Fibroblast of lung (primary cell): ENCODE measurements at regions not wholly inside any gene's neighbourhood (a gene's known extent, or its start where the extent isn't known, plus 50 kb on each side); places are given as distances from the start of the nearest gene placed in this dataset.

Source experiments
- DNase-seq, 2 donors: peaks; one replicate each; pipeline versions ENCODE4 v3.0.0 to v3.0.0-alpha.2; 2010; ENCODE audit warnings: low read depth in 2 of 2
- H2AFZ ChIP-seq: 2 replicates; pipeline ENCODE4 v1.5.1; 2012; ENCODE audit warnings: low read length, control low read depth, inconsistent platforms
- H3K27ac ChIP-seq: 2 replicates; pipeline ENCODE4 v1.5.1; 2011; ENCODE audit warnings: low read length, control low read depth; ENCODE audit not compliant: insufficient read depth
- H3K27me3 ChIP-seq: 2 replicates; pipeline ENCODE4 v1.5.1; 2011; ENCODE audit warnings: mild to moderate bottlenecking, low read length; ENCODE audit not compliant: control insufficient read depth, insufficient read depth
- H3K36me3 ChIP-seq: 2 replicates; pipeline ENCODE4 v1.5.1; 2011; ENCODE audit warnings: low read length; ENCODE audit not compliant: control insufficient read depth, insufficient read depth
- H3K4me1 ChIP-seq: 2 replicates; pipeline ENCODE4 v1.5.1; 2011; ENCODE audit warnings: low read length; ENCODE audit not compliant: control insufficient read depth, insufficient read depth; ENCODE audit errors: extremely low read depth
- H3K4me2 ChIP-seq: 2 replicates; pipeline ENCODE4 v1.5.1; 2011; ENCODE audit warnings: low read length, control low read depth; ENCODE audit not compliant: insufficient read depth; ENCODE audit errors: extremely low read depth
- H3K4me3 ChIP-seq, 4 experiments: fragments of 200-600 bp in 1 of 4; sonication (generic) in 1 of 4; replicated peaks in 1 of 4; 2 replicates each; pipeline ENCODE4 v1.5.1; 2011 to 2016; ENCODE audit warnings: low read length in 4 of 4, low read depth in 3 of 4, mild to moderate bottlenecking in 3 of 4, control low read depth in 2 of 4, inconsistent platforms in 1 of 4, mixed read lengths in 1 of 4; ENCODE audit not compliant: insufficient read depth in 1 of 4; ENCODE audit errors: control extremely low read depth in 1 of 4
- H3K79me2 ChIP-seq: 2 replicates; pipeline ENCODE4 v1.5.1; 2012; ENCODE audit warnings: mild to moderate bottlenecking, low read length, inconsistent platforms; ENCODE audit not compliant: control insufficient read depth, insufficient read depth
- H3K9ac ChIP-seq: 2 replicates; pipeline ENCODE4 v1.5.1; 2011; ENCODE audit warnings: mild to moderate bottlenecking, low read length, control low read depth; ENCODE audit not compliant: insufficient read depth
- H3K9me3 ChIP-seq: 2 replicates; pipeline ENCODE4 v1.5.1; 2012; ENCODE audit warnings: low read depth, low read length; ENCODE audit not compliant: control insufficient read depth, insufficient read depth
- H4K20me1 ChIP-seq: 2 replicates; pipeline ENCODE4 v1.5.1; 2011; ENCODE audit warnings: low read length; ENCODE audit not compliant: control insufficient read depth, insufficient read depth; ENCODE audit errors: extremely low read depth
- CTCF ChIP-seq, 2 donors: IDR thresholded peaks in 1 of 2; conservative IDR thresholded peaks in 1 of 2; 1 replicate in 1 of 2; 2 replicates in 1 of 2; pipeline ENCODE4 v1.5.1; 2011 to 2012; ENCODE audit warnings: low read length in 2 of 2, control low read depth in 1 of 2, inconsistent platforms in 1 of 2, low read depth in 1 of 2, mild to moderate bottlenecking in 1 of 2
- EZH2 ChIP-seq: IDR thresholded peaks from 2 replicates; pipeline ENCODE4 v1.5.1; 2012; ENCODE audit warnings: low read length, control low read depth, mild to moderate bottlenecking; ENCODE audit errors: missing control alignments

GRCh38 chr13:70206671-70207070 is 98.4 kb upstream of the KLHL1 start:
- TF ChIP-seq EZH2 = no peak
- TF ChIP-seq CTCF (conservative IDR thresholded peaks at IDR 0.05 in 1 of 2, IDR thresholded peaks at IDR 0.05 in 1 of 2; ENCODE audit: low read depth in 1 of 2, low read length in 2 of 2) = no peak
- no peaks in the 10 kb centered on the region for H3K4me1 ChIP-seq
- no peak overlapping the region for H3K4me3 ChIP-seq
- no peaks in the 10 kb centered on the region for H3K79me2 ChIP-seq
- no peak overlapping the region for H3K27ac ChIP-seq
- H3K27me3 ChIP-seq = no peaks in the 10 kb centered on the region
- no peak overlapping the region for H2AFZ ChIP-seq
- H3K9ac ChIP-seq = no peak overlapping the region
- H3K4me2 ChIP-seq = no peak overlapping the region
- no peaks in the 10 kb centered on the region for H4K20me1 ChIP-seq
- no peaks in the 10 kb centered on the region for H3K36me3 ChIP-seq
- H3K9me3 ChIP-seq = no peaks in the 10 kb centered on the region
- no peak for DNase-seq

GRCh38 chr13:70203661-70204229 is 95.5 kb upstream of the KLHL1 start:
- no peaks in the 10 kb centered on the region for H3K4me1 ChIP-seq
- no peak overlapping the region for H3K4me3 ChIP-seq
- no peaks in the 10 kb centered on the region for H3K27me3 ChIP-seq
- TF ChIP-seq CTCF (conservative IDR thresholded peaks at IDR 0.05 in 1 of 2, IDR thresholded peaks at IDR 0.05 in 1 of 2; ENCODE audit: low read depth in 1 of 2, low read length in 2 of 2) = no peak
- TF ChIP-seq EZH2 = no peak
- H3K9ac ChIP-seq = no peak overlapping the region
- H3K4me2 ChIP-seq = no peak overlapping the region
- DNase-seq = no peak
- no peaks in the 10 kb centered on the region for H4K20me1 ChIP-seq
- no peaks in the 10 kb centered on the region for H3K36me3 ChIP-seq
- H2AFZ ChIP-seq = no peak overlapping the region
- H3K79me2 ChIP-seq = no peaks in the 10 kb centered on the region
- H3K27ac ChIP-seq = no peak overlapping the region
- no peaks in the 10 kb centered on the region for H3K9me3 ChIP-seq

GRCh38 chr13:70191034-70191433 is 82.8 kb upstream of the KLHL1 start:
- H3K27me3 ChIP-seq = no peaks in the 10 kb centered on the region
- TF ChIP-seq EZH2 (no peak), CTCF (conservative IDR thresholded peaks at IDR 0.05 in 1 of 2, IDR thresholded peaks at IDR 0.05 in 1 of 2; ENCODE audit: low read depth in 1 of 2, low read length in 2 of 2) (no peak)
- no peak overlapping the region for H3K9ac ChIP-seq
- no peak overlapping the region for H2AFZ ChIP-seq
- DNase-seq = no peak
- no peak overlapping the region for H3K27ac ChIP-seq
- no peak overlapping the region for H3K4me3 ChIP-seq
- no peak overlapping the region for H3K4me2 ChIP-seq
- H3K9me3 ChIP-seq = no peaks in the 10 kb centered on the region
- H4K20me1 ChIP-seq = no peaks in the 10 kb centered on the region
- H3K36me3 ChIP-seq = no peaks in the 10 kb centered on the region
- H3K79me2 ChIP-seq = no peaks in the 10 kb centered on the region
- H3K4me1 ChIP-seq = no peaks in the 10 kb centered on the region
